HPDE6-E6E7 (cell line): ENCODE measurements at regions not wholly inside any gene's neighbourhood (a gene's known extent, or its start where the extent isn't known, plus 50 kb on each side); places are given as distances from the start of the nearest gene placed in this dataset.
A peak's percentile ranks its signal among the peaks of the same experiment; 100 is the strongest.
"Not testable (repeated sequence)": the region's sequence is repeated elsewhere in the genome, so short reads cannot be mapped to it uniquely, and the experiment has no call there.

Source experiments
- DNase-seq: peaks from one replicate; pipeline ENCODE4 v3.0.0; 2011; ENCODE audit warnings: missing footprints; ENCODE audit errors: extremely low spot score

GRCh38 chr3:35266065-35266464 lies 373.3 kb upstream of the ARPP21 start:
- not testable (repeated sequence) for DNase-seq

GRCh38 chr3:35275768-35276167 lies 363.6 kb upstream of the ARPP21 start:
- no peak for DNase-seq

GRCh38 chr3:35276568-35276967 lies 362.8 kb upstream of the ARPP21 start:
- DNase-seq, result no peak

DNA sequence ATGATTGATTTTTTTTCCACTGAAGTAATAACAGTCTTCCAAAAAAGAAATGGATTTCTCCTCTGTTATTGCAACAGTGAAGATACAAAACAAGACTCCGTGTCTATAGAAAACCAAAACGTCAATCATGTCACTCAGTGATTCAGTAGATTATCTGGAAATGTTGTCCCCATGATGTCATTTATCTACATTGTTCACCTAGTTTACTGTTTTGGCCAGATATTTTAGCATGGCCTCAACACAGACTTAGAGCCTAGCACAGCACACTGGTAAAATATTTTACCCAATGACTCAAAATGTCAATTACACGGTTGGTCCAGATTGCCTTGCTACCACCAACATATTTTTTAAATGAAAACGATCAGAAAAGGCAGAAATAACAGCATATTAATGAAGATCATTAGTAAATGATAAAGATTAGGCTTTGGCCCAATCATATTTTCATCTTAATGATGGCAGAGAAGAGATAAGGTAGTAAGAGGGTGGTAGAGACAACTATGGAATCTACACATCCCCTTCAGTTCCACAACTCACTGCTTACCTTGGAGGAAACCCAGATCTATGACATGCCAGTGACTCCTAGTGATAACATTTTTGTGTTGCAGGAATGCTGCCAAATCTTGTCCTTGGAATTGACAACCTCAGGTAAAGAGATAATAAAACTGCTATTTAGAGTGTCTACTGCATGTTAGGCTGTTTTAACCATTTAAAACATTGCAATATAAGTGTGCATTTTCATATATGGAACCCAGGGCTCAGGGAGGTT lies 347.7 kb upstream of the ARPP21 start:
- DNase-seq, result no peak

- DNase-seq, result no peak
Measured at GRCh38 chr3:35292568-35292967, 346.8 kb upstream of the ARPP21 start.

DNA sequence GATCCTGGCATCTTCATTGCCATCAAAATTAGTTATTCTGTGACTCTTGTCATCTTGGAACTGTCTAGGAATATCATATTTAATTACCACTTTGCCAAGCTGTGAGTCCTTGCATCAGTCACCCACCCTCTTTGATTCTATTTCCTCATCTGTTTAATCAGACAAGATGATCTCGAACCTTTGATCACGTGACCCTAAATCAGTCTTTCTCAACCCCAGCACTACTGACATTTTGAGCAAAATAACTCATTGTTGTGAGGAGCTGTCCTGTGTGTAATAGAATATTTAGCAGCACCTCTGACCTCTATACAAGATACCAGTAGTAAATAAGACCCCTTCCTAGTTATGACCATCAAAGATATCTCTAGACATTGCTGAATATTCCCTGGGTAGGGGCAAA lies 343.4 kb upstream of the ARPP21 start:
- no peak for DNase-seq

- no peak for DNase-seq
Measured at GRCh38 chr3:35296533-35296932, 342.8 kb upstream of the ARPP21 start.

DNA sequence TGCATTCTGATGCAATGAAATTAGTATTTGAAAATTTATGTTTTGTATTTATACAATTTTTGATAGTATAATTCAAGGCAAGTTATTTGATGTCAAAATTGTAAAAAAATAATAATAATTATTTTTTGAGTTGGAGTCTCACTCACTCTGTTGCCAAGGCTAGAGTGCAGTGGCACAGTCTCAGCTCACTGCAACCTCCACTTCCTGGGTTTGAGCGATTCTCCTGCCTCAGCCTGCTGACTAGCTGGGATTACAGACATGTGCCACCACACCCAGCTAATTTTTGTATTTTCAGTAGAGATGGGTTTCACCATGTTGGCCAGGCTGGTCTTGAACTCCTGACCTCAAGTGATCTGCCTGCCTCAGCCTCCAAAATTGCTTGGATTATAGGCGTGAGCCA lies 342.4 kb upstream of the ARPP21 start:
- not testable (repeated sequence) for DNase-seq

- DNase-seq, result no peak
Measured at GRCh38 chr3:35305406-35305805, 333.9 kb upstream of the ARPP21 start.

- DNase-seq, result no peak
Measured at GRCh38 chr3:35307296-35307695, 332.0 kb upstream of the ARPP21 start.

- not testable (repeated sequence) for DNase-seq
Measured at GRCh38 chr3:35316841-35317240, 322.5 kb upstream of the ARPP21 start.

GRCh38 chr3:35320646-35321407 lies 318.5 kb upstream of the ARPP21 start:
- DNase-seq, result no peak

DNA sequence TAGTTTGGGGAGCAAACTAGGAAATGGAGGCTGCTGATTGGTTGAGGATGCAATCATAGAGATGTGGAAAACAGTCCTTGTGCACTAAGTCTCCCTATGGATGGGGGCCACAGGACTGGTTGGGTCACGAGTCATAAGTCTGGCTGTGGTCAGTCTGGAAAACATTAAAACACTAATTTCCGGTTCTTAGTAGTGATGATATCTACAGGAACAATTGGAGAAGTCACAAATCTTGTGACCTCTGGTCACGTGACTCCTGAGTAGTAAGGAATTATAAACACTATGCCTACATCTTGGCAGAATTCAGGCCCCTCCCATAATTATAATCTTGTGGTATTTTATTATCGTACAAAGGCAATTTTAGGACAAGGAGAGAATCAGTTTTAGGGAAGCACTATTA lies 317.3 kb upstream of the ARPP21 start:
- DNase-seq, result no peak

DNA sequence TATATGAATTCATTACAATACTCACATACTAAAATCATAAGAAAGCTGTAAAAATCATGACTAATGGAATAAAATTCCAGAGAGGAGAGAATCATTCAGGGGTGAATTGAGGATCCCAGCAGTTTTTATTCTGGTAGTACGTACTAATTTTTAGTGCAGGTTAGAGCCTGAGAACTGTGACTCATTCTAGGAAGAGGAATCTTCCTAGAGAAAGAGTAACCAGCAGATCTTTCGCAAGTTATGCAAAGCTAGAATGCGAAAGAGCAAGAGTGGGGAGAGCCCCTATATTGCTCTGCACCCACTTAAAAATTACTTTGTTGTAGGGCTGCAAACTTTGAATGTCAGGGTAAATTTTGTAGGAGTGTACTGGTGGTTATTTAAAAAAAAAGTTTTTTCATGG lies 303.6 kb upstream of the ARPP21 start:
- DNase-seq, result peak; percentile 0

DNA sequence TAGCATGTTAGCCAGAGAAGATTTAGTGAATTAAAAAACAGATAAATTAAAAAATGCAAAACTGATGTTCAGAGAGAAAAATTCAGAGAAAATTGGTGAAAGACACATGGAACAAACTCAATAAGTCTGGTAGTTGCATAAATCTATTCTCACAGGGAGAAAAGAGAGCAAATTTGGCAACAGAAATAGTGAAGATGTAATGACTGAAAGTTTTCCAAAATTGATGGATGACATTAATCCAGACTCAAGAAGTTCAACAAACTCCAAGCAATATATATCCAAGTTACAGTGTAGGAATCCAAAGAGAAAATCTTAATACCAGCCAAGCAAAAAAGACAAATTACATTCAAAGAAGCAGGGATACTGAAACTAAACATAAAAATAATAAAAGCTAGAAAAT lies 302.7 kb upstream of the ARPP21 start:
- DNase-seq, result no peak

DNA sequence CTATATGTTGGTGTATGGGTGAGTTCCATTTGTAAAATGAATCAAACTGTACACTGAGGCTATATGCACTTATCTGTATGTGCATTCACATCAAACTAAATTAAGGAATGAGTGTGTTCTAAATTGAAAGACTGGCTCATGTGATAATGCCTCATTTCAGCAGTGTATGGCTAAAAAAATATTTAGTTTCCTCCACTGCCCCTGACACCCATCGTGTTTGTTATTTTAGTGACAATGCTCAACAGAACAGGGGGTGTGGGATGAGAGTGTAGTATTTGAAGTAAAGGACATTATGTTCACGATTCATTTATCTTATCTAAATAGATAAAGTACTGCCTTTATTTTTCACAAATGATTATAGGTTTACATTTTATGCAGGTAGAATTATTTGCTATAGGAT lies 301.1 kb upstream of the ARPP21 start:
- DNase-seq, result no peak

DNA sequence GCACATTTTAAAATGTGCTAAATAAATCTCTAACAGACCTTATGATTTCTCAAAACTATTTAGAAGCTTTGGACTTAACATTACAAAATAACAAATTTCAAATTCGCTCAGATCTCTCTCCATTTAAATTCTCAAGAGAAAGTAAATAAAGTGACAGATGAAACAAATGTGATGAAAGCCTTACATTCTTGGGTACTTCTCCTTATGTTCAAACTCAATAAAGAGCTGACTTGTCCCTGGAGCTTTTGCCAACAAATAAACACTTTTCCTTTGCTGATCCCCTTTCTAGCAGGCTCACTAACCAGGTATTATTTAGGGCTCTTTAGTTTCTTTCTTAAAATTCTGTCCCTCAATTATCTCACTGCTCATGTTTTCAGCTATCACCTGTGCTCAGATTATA lies 259.1 kb upstream of the ARPP21 start:
- no peak for DNase-seq

DNA sequence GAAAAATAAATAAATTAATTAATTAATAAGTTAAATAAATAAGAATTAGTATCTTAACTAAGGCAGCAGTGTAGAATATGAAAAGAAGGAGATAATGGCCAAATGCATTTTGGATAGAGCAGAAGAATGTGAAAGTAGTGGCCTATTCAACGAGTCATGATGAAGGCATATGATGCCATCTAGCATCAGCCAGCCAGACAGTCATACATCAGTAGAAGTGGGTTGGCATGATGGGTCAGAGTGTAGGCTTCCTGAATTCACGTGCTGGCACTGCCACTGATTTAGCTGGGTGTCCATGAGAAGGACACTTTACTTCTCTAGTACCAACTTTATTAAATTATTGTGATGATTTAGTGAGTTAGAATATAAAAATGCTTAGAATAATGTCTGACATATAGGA lies 256.1 kb upstream of the ARPP21 start:
- DNase-seq, result no peak

- DNase-seq, result no peak
Measured at GRCh38 chr3:35383719-35384555, 255.4 kb upstream of the ARPP21 start.

GRCh38 chr3:35385271-35385670 lies 254.1 kb upstream of the ARPP21 start:
- DNase-seq, result no peak

GRCh38 chr3:35389907-35390306 lies 249.4 kb upstream of the ARPP21 start:
- DNase-seq, result no peak

GRCh38 chr3:35392187-35392586 lies 247.1 kb upstream of the ARPP21 start:
- no peak for DNase-seq
